ENCODE measurements at regions not wholly inside any gene's neighbourhood (a gene's known extent, or its start where the extent isn't known, plus 50 kb on each side); places are given as distances from the start of the nearest gene placed in this dataset.

DNA sequence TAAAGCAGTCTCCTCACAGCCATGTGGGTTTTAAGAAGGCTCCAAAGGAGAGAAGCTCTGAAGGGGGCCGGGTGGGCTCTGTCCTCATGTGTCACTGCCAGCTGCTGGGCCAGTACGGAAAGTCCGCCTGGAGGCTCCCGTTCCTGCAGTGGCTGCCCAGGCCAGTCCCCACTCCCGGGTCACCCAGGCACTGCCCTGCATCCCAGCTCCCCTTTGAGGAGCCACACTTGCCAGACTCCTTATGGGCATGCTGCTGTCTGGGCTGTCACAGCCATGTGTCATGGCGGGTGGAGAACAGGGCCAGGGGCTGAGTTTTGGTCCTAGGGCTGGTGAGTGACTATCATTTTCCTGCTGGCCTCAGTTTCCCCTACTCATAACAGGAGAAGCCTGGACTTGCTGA is 79.4 kb upstream of the ACTRT2 start:
- H3K4me3 ChIP-seq: no peak overlapping the region
- no peak for DNase-seq
- TF ChIP-seq, protein P1, sequence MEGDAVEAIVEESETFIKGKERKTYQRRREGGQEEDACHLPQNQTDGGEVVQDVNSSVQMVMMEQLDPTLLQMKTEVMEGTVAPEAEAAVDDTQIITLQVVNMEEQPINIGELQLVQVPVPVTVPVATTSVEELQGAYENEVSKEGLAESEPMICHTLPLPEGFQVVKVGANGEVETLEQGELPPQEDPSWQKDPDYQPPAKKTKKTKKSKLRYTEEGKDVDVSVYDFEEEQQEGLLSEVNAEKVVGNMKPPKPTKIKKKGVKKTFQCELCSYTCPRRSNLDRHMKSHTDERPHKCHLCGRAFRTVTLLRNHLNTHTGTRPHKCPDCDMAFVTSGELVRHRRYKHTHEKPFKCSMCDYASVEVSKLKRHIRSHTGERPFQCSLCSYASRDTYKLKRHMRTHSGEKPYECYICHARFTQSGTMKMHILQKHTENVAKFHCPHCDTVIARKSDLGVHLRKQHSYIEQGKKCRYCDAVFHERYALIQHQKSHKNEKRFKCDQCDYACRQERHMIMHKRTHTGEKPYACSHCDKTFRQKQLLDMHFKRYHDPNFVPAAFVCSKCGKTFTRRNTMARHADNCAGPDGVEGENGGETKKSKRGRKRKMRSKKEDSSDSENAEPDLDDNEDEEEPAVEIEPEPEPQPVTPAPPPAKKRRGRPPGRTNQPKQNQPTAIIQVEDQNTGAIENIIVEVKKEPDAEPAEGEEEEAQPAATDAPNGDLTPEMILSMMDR (IDR thresholded peaks at IDR 0.05): no peak
- H3K27ac ChIP-seq: no peak overlapping the region
- H3K4me1 ChIP-seq: no peaks in the 10 kb centered on the region
- H3K36me3 ChIP-seq: no peaks in the 10 kb centered on the region
- intact Hi-C loops (cut with DNase I): no loop called here
- no peaks in the 10 kb centered on the region for H3K9me3 ChIP-seq
- no peaks in the 10 kb centered on the region for H3K27me3 ChIP-seq
- no peak overlapping the region for H3K9ac ChIP-seq (ENCODE audit: low read depth in 2 of 2, low read length in 2 of 2)

DNA sequence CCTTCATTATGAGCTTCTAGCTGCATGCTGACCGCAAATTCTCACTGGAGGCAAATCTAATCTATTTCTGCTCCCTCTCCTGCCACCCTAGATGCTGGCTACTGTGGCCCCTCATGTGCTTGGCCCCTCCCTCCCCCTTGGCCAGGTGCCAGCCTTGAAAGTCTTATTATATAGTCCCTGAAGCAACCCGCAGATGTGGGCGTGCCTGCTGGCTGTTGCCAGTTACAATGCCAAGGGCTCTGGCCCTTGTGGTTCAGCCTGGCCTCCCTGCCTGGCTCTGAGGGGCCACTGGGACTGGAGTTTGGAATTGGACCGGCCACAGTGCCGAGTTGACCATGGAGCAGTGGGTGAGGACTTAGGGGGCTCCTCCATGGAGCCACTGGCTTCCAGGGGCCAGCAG is 78.9 kb upstream of the ACTRT2 start:
- no peak overlapping the region for H3K9ac ChIP-seq (ENCODE audit: low read depth in 2 of 2, low read length in 2 of 2)
- TF ChIP-seq, protein P1 (IDR thresholded peaks at IDR 0.05): no peak
- no peaks in the 10 kb centered on the region for H3K36me3 ChIP-seq
- no peak overlapping the region for H3K4me3 ChIP-seq
- no peaks in the 10 kb centered on the region for H3K27me3 ChIP-seq
- intact Hi-C loops (cut with DNase I): no loop called here
- no peak overlapping the region for H3K27ac ChIP-seq
- H3K4me1 ChIP-seq: no peaks in the 10 kb centered on the region
- no peaks in the 10 kb centered on the region for H3K9me3 ChIP-seq
- no peak for DNase-seq

DNA sequence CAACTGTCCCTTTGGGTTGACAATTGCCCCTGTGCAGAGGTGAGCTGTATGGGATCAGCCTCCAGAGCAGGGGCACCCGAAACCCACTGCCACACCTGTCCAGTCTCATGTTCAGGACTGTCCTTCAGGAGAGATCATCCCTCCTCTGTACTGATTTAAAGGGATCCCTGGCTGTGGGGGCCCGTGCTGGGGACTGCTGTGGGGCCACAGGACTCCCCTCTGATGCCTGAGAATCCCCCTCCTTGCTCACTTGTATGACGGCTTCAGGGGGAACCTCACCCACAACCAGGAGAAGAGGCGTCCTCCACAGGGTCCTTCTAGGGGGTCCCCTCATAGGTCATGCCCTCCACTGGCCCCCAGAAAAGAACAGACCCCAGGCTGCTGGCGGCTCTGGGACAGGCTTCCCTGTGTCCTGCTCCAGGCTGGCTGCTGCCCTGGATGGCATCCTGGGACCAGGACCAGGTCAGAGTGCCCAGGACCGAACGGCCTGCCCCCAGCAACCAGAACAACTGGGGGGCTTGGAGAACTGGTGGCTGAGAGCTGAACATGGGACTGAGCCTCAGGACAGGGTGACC is 77.5 kb upstream of the ACTRT2 start:
- H3K9me3 ChIP-seq: no peaks in the 10 kb centered on the region
- no peak overlapping the region for H3K4me3 ChIP-seq
- H3K4me1 ChIP-seq: no peaks in the 10 kb centered on the region
- TF ChIP-seq, protein P1 (IDR thresholded peaks at IDR 0.05): no peak
- H3K27ac ChIP-seq: no peak overlapping the region
- no peak for DNase-seq
- no peaks in the 10 kb centered on the region for H3K27me3 ChIP-seq
- H3K36me3 ChIP-seq: no peaks in the 10 kb centered on the region
- intact Hi-C loops (cut with DNase I): no loop called here
- H3K9ac ChIP-seq (ENCODE audit: low read depth in 2 of 2, low read length in 2 of 2): no peak overlapping the region

GRCh38 chr1:2944705-2945104 is 76.6 kb upstream of the ACTRT2 start:
- intact Hi-C loops (cut with DNase I): no loop called here
- Histone ChIP-seq H3K4me3 (no peak overlapping the region), H3K27me3 (no peaks in the 10 kb centered on the region), H3K4me1 (no peaks in the 10 kb centered on the region), H3K36me3 (no peaks in the 10 kb centered on the region), H3K27ac (no peak overlapping the region), H3K9me3 (no peaks in the 10 kb centered on the region), H3K9ac (ENCODE audit: low read depth in 2 of 2, low read length in 2 of 2) (no peak overlapping the region)
- TF ChIP-seq, protein P1 (IDR thresholded peaks at IDR 0.05): no peak
- DNase-seq: no peak

DNA sequence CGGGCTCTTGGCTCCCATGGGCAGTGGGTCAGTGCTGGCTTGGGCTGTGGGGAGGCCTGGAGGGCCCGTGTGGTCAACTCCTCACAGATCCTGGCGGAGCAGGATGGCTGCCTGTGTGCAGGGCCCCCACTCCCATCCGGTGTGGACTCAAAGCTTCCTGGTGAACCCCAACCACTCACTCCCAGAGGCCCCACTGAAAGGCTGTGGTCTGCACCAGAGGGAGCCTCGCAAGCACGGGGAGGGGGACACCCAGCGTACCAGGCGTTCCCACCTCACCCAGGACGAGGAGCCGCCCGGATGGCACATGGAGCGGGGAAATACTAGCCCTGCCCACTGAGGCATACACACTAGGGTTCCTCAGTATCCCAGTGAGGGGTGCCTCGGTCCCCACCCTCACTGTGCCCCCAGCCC is 75.4 kb upstream of the ACTRT2 start:
- Histone ChIP-seq H3K27ac (no peak overlapping the region), H3K9ac (ENCODE audit: low read depth in 2 of 2, low read length in 2 of 2) (no peak overlapping the region)
- intact Hi-C loops (cut with DNase I): no loop called here

More for the DNA sequence above, 75.4 kb upstream of the ACTRT2 start:
- Histone ChIP-seq H3K27me3 (no peaks in the 10 kb centered on the region), H3K4me3 (no peak overlapping the region), H3K9me3 (no peaks in the 10 kb centered on the region), H3K36me3 (no peaks in the 10 kb centered on the region), H3K4me1 (no peaks in the 10 kb centered on the region)
- no peak for DNase-seq
- TF ChIP-seq, protein P1 (IDR thresholded peaks at IDR 0.05): no peak

Data from colonic mucosa (tissue), 4 donors.